Calu3 (cell line): ENCODE measurements at regions not wholly inside any gene's neighbourhood (a gene's known extent, or its start where the extent isn't known, plus 50 kb on each side); places are given as distances from the start of the nearest gene placed in this dataset.

Experiments used
- BruUV-seq: library from RNA; stranded (reverse); fragments of 400-500 nt; replicated peaks from 2 replicates; lab custom pipeline; 2021; lab: Mats Ljungman, UMichigan
- CTCF ChIA-PET: fragments of 300-600 bp; sonication (Branson Sonifier 250); formaldehyde crosslinking; loops from one replicate; lab custom pipeline; 2022; ENCODE audit warnings: antibody characterized with exemption; lab: Charles Lee
- DNase-seq: peaks from one replicate; pipeline ENCODE4 v3.0.0; 2022
- H3K27ac Mint-ChIP-seq: one replicate; pipeline ENCODE4 v1.8.0; 2022; ENCODE audit warnings: mixed read lengths; ENCODE audit not compliant: unreplicated experiment
- H3K27me3 Mint-ChIP-seq: one replicate; pipeline ENCODE4 v1.8.0; 2022; ENCODE audit warnings: mixed read lengths; ENCODE audit not compliant: unreplicated experiment
- H3K36me3 Mint-ChIP-seq: one replicate; pipeline ENCODE4 v1.8.0; 2022; ENCODE audit warnings: mild to moderate bottlenecking, moderate library complexity, mixed read lengths; ENCODE audit not compliant: insufficient read depth, unreplicated experiment
- H3K4me1 Mint-ChIP-seq: one replicate; pipeline ENCODE4 v1.8.0; 2022; ENCODE audit warnings: mild to moderate bottlenecking, low read depth, mixed read lengths; ENCODE audit not compliant: unreplicated experiment
- H3K4me3 Mint-ChIP-seq: one replicate; pipeline ENCODE4 v1.8.0; 2022; ENCODE audit warnings: mild to moderate bottlenecking, low read depth, moderate library complexity, mixed read lengths; ENCODE audit not compliant: unreplicated experiment
- H3K9me3 Mint-ChIP-seq: one replicate; pipeline ENCODE4 v1.8.0; 2022; ENCODE audit warnings: low read depth, mixed read lengths; ENCODE audit not compliant: unreplicated experiment
- CTCF ChIP-seq: fragments of 200-600 bp; IDR thresholded peaks from one replicate; pipeline ENCODE4 v1.8.0; 2022; ENCODE audit warnings: antibody characterized with exemption; ENCODE audit not compliant: unreplicated experiment
- intact Hi-C: fragments of 100-400 bp; cut with micrococcal nuclease; formaldehyde crosslinking; loops from one replicate; pipeline ENCODE4 v1.10.0; 2022; ENCODE audit not compliant: unreplicated experiment

- TF ChIP-seq CTCF, result no peak
- intact Hi-C loops, result no loop called here
- H3K4me1 Mint-ChIP-seq, result no peaks in the 10 kb centered on the region
- CTCF ChIA-PET, result no interaction called here
- no peaks in the 10 kb centered on the region for H3K9me3 Mint-ChIP-seq
- no peaks in the 10 kb centered on the region for H3K27me3 Mint-ChIP-seq
- no peak overlapping the region for H3K4me3 Mint-ChIP-seq
- no TSS peak for BruUV-seq
- H3K27ac Mint-ChIP-seq, result no peak overlapping the region
- no peak for DNase-seq
- no peaks in the 10 kb centered on the region for H3K36me3 Mint-ChIP-seq
These were observed 713.4 kb downstream of the SLITRK5 start for GRCh38 chr13:88384542-88384941.

GRCh38 chr13:88395804-88396203, 724.6 kb downstream of the SLITRK5 start:
- no peak overlapping the region for H3K4me3 Mint-ChIP-seq
- no peaks in the 10 kb centered on the region for H3K27me3 Mint-ChIP-seq
- TF ChIP-seq CTCF, result no peak
- no peak overlapping the region for H3K27ac Mint-ChIP-seq
- no TSS peak for BruUV-seq
- CTCF ChIA-PET, result no interaction called here
- no peaks in the 10 kb centered on the region for H3K36me3 Mint-ChIP-seq
- intact Hi-C loops, result no loop called here
- no peak for DNase-seq
- no peaks in the 10 kb centered on the region for H3K9me3 Mint-ChIP-seq
- H3K4me1 Mint-ChIP-seq, result no peaks in the 10 kb centered on the region

DNA sequence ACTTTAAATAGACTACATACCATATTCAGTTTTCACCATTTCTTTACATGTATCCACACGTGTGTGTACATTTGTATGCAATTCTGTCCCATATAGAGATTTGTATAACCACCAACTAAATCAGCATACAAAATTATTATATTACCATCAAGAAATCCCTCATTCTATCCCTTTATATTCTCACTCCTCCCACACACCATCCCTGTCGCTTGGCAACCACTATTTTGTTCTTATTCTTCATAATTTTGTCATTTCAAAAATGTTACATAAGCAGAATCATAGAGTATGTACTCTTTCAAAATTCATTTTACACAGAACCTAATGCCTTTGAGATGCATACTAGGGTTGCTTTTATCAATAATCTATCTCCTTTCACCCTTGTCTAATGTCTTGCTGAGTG, 740.5 kb downstream of the SLITRK5 start:
- no TSS peak for BruUV-seq
- no peak overlapping the region for H3K27ac Mint-ChIP-seq
- no peaks in the 10 kb centered on the region for H3K36me3 Mint-ChIP-seq
- no peak for DNase-seq
- intact Hi-C loops, result no loop called here
- no peaks in the 10 kb centered on the region for H3K27me3 Mint-ChIP-seq
- CTCF ChIA-PET, result no interaction called here
- no peak for TF ChIP-seq CTCF
- H3K4me3 Mint-ChIP-seq, result no peak overlapping the region
- H3K9me3 Mint-ChIP-seq, result no peaks in the 10 kb centered on the region
- no peaks in the 10 kb centered on the region for H3K4me1 Mint-ChIP-seq

- TF ChIP-seq CTCF, result no peak
- CTCF ChIA-PET, result no interaction called here
- Mint-ChIP-seq H3K9me3 (peaks cover 5% of the 10 kb centered on the region), H3K27me3 (no peaks in the 10 kb centered on the region), H3K4me3 (no peak overlapping the region), H3K4me1 (no peaks in the 10 kb centered on the region), H3K27ac (no peak overlapping the region), H3K36me3 (no peaks in the 10 kb centered on the region)
- intact Hi-C loops, result no loop called here
- no TSS peak for BruUV-seq
- DNase-seq, result no peak
These were observed 746.6 kb downstream of the SLITRK5 start for GRCh38 chr13:88417801-88418200.

DNA sequence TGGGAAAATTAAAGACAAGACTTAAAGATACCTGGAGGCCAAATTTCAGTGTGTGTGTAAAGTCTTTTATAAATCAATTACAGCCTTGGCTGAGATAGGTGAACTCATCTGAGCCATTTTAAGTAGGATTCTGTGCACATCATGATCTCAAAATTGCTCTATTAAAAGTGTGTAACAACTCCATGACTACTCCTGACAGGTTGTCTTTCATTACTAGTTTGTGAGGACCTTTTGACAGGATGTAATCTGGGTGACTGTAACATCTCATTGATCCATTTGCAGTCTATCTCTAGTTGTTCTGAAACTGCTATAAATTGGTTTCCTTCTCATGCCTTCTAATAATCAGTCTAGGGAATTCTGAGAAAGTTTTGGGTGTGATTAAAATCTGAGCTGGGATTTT, 753.3 kb downstream of the SLITRK5 start:
- BruUV-seq, result no TSS peak
- no peak for TF ChIP-seq CTCF
- no peak for DNase-seq
- Mint-ChIP-seq H3K36me3 (no peaks in the 10 kb centered on the region), H3K4me1 (no peaks in the 10 kb centered on the region), H3K4me3 (no peak overlapping the region), H3K9me3 (peaks cover 9% of the 10 kb centered on the region), H3K27me3 (no peaks in the 10 kb centered on the region), H3K27ac (no peak overlapping the region)
- CTCF ChIA-PET, result interaction anchor here (0.6 kb wide), 1 partner anchor 390 kb away, joined by 3 read pairs; no protein-coding TSS in a partner anchor
- intact Hi-C loops, result no loop called here
